ENCODE measurements at regions not wholly inside any gene's neighbourhood (a gene's known extent, or its start where the extent isn't known, plus 50 kb on each side); places are given as distances from the start of the nearest gene placed in this dataset.

DNA sequence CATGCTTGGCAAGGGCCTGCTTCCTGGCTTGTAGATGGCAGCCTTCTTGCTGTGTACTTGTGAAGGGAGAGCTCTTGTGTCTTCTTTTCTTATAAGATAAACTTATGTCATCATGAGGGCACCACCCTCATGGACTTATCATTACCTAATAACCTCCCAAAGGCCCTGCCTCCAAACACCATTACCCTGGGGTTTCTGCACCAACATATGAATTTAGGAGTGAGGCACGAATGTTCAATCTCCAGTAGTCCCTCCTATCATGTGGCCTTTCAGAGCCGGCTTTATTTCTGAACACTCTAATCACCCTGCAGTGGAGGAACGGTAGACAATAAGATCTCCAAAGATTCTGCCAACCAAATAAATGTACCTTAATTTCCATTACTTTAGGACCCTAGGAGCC is 144.3 kb downstream of the ABCC12 start:
- Mint-ChIP-seq H3K9me3 (peaks cover 2% of the 10 kb centered on the region), H3K27ac (no peak overlapping the region), H3K36me3 (no peaks in the 10 kb centered on the region), H3K27me3 (peaks cover 3 to 6% of the 10 kb centered on the region in 2 donors), H3K4me3 (no peak overlapping the region), H3K4me1 (ENCODE audit: low read depth in 2 of 2) (no peaks in the 10 kb centered on the region)
- ATAC-seq = no peak
- no peak for DNase-seq (ENCODE audit: low spot score)

DNA sequence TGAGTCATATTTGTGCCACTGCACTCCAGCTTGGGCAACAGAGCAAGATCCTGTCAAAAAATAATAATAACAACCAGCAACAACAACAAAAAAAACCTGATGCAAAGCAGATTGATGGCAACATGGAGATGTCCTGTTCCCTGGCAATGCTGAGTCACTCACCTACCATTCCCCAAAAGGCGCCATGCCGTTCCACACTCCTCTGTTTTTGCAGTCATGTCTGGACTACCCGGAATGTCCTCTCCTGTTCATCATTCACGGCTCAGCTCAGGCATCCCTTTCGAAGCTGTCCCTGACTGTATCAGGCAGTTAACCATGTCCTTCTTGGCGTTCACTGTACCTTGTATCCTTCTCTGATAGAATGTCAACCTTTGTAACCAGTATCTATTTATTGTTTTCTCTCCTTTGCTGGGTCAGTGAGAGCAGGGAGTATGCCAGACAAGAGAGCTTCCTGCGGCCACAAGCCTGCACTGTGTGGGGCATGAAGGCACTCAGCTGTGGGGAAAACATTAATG is 147.7 kb downstream of the ABCC12 start:
- ATAC-seq (no peak), DNase-seq (ENCODE audit: low spot score) (no peak)
- H3K36me3 Mint-ChIP-seq = no peaks in the 10 kb centered on the region
- no peak overlapping the region for H3K4me3 Mint-ChIP-seq
- no peak overlapping the region for H3K27ac Mint-ChIP-seq
- peaks cover 3 to 6% of the 10 kb centered on the region in 2 donors for H3K27me3 Mint-ChIP-seq
- no peaks in the 10 kb centered on the region for H3K4me1 Mint-ChIP-seq (ENCODE audit: low read depth in 2 of 2)
- H3K9me3 Mint-ChIP-seq = peaks cover 4% of the 10 kb centered on the region

DNA sequence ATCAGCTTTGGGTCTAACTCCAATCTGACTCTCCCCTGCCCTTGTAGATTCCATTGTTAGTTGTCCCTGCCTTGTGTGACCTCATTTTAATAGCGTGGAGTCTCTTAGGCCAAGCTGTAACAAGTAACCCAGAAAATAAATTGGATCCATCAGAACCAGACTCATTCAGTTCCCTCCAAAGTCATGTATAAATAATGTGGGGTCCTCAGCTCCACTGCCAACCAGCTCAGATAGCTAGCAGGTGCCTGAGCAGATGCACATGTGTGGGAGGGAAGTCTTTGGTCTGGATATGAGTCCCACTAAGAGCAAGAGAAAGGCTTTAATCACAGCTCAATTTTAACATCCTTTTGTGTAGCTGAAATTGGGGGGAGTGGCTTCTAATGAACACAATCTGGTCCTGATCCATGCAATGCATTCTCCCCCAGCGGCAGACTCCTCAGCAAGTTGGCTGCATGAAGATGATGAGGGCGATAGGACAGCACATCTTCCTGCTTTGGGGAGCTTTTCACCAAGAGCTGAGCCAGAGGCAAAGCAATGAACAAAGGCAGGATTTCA is 151.6 kb downstream of the ABCC12 start:
- no peaks in the 10 kb centered on the region for H3K4me1 Mint-ChIP-seq (ENCODE audit: low read depth in 2 of 2)
- H3K9me3 Mint-ChIP-seq = peaks cover 7% of the 10 kb centered on the region
- H3K27me3 Mint-ChIP-seq = no peaks in the 10 kb centered on the region
- no peak overlapping the region for H3K27ac Mint-ChIP-seq
- H3K36me3 Mint-ChIP-seq = no peaks in the 10 kb centered on the region
- DNase-seq (ENCODE audit: low spot score) (no peak), ATAC-seq (no peak)
- H3K4me3 Mint-ChIP-seq = no peak overlapping the region

DNA sequence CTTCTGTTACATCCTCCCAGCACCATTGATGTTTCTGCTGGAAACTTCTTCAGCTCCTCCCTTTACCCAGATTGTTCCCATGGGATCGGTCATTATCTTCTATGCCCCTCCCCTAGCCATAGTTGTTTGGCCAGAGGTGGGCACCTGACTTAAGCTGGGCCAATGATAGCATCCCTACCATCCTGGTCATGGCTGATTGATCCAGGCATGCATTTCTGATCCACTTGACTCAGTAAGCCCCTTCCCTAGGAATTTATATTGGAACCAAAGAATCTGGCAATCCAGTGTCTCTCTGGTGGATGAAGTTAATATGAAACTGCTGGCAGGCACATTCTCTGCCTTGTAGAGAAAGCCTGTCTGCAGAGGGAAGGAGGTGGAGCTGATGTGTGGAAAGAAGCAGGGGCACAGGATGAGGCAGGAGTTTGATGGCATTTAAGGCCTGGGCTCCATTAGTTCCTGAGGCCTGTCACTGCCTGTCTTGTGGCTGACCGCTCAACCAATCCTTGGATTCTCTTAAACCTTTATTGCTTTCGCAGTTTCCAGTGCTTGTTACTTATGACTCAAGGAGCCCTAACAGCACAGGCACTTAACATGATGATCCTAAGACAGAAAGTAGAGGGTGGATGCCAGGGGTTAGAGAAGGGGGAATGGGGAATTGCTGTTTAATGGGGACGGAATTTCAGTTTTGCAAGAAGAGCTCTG is 152.4 kb downstream of the ABCC12 start:
- no peak overlapping the region for H3K4me3 Mint-ChIP-seq
- H3K27ac Mint-ChIP-seq = no peak overlapping the region

DNA sequence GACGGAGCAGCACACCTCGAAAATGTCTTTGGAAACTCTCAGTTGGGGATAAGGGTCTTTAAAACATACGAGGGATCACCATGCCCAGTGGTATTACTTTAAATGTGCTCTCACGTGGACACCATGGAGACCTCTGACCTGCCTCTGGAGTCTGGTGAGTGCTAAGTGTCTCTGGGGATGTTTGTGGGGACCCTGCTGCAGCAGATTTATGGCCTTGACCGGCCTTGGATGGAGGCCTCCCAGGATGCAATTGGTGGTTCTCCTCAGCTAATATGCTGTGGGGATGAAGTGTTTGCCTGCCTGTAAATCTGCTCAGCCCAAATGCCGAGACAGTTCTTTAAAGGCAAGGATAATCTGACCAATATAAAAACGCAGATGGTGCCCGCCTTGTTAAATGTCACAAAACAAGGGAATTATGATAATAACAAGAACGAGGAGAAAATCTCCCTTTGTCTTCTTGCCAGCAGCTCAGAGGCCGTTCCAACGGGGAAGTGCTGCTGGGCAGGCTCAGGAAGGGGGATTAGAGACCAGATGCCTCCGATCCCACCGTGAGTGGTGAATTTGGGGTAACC is 154.4 kb downstream of the ABCC12 start:
- Mint-ChIP-seq H3K27ac (no peak overlapping the region), H3K36me3 (no peaks in the 10 kb centered on the region), H3K4me3 (no peak overlapping the region), H3K27me3 (no peaks in the 10 kb centered on the region), H3K4me1 (ENCODE audit: low read depth in 2 of 2) (no peaks in the 10 kb centered on the region), H3K9me3 (peaks cover 9% of the 10 kb centered on the region)
- ATAC-seq = no peak
- DNase-seq (ENCODE audit: low spot score) = no peak

More for the DNA sequence above, 152.4 kb downstream of the ABCC12 start:
- Mint-ChIP-seq H3K27me3 (no peaks in the 10 kb centered on the region), H3K9me3 (peaks cover 7% of the 10 kb centered on the region), H3K4me1 (ENCODE audit: low read depth in 2 of 2) (no peaks in the 10 kb centered on the region), H3K36me3 (no peaks in the 10 kb centered on the region)
- DNase-seq (ENCODE audit: low spot score) (no peak), ATAC-seq (no peak)

DNA sequence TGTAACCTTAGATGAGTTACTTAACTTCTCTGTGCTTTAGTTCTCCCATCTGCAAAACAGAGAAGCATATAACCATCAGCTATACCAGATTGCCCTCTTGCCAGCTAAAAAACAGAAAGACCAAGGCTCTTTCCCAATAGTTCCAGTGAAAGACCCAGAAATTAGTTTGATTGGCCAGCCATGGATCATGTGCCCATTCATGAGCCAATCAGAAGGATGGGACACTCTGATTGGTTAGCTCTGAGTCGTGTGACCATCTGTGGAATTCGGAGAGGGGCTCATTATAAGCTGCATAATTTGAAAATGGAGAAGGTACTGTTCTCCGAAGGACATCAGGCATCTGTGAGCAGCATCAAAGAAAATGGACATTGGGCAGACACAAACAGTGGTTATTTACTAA is 155.2 kb downstream of the ABCC12 start:
- no peaks in the 10 kb centered on the region for H3K4me1 Mint-ChIP-seq (ENCODE audit: low read depth in 2 of 2)
- no peaks in the 10 kb centered on the region for H3K36me3 Mint-ChIP-seq
- H3K4me3 Mint-ChIP-seq = no peak overlapping the region
- no peak overlapping the region for H3K27ac Mint-ChIP-seq
- H3K9me3 Mint-ChIP-seq = peaks cover 8% of the 10 kb centered on the region
- no peak for DNase-seq (ENCODE audit: low spot score)
- ATAC-seq = no peak
- no peaks in the 10 kb centered on the region for H3K27me3 Mint-ChIP-seq

DNA sequence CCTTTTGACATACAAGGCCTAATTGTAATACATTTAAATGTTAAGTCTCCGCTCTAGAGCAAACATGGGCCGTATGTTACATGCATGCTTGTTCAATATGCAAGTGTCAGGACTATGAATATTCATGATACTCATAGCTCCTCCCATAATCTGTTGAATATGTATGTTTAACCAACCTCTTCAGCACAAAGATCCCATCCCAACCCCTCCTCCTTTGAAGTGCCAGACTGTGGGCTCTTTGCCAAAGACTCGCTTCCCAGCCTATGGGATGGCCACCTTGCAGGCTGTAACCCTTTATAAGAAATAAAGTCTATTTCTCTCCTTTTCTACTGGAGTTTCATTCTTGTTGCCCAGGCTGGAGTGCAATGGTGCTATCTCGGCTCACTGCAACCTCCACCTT is 156.2 kb downstream of the ABCC12 start:
- Mint-ChIP-seq H3K36me3 (no peaks in the 10 kb centered on the region), H3K27ac (no peak overlapping the region), H3K4me3 (no peak overlapping the region), H3K4me1 (ENCODE audit: low read depth in 2 of 2) (no peaks in the 10 kb centered on the region), H3K27me3 (no peaks in the 10 kb centered on the region), H3K9me3 (peaks cover 8% of the 10 kb centered on the region)
- no peak for ATAC-seq
- DNase-seq (ENCODE audit: low spot score) = no peak

DNA sequence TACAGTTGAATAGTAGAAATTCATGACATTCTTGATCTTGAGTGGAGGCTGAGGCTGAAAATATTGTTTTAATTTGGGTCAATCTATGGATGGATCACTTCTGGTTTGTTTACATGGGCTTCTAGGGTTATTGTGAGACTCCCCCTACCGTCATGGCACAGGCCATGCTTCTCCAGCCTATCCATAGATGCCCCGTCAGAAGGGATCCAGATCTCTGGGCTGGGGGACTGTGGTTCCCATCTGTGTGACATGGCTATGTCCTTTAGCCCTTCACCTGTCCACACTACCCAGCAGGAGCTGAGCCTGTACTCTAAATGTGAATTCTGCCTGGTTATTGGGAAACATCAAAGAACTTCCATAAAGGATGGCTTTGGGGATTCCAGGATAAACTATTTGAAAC is 160.4 kb downstream of the ABCC12 start:
- H3K27ac Mint-ChIP-seq = no peak overlapping the region
- H3K9me3 Mint-ChIP-seq = peaks cover 8% of the 10 kb centered on the region
- ATAC-seq = no peak
- H3K4me3 Mint-ChIP-seq = no peak overlapping the region
- no peaks in the 10 kb centered on the region for H3K36me3 Mint-ChIP-seq
- H3K27me3 Mint-ChIP-seq = no peaks in the 10 kb centered on the region
- H3K4me1 Mint-ChIP-seq (ENCODE audit: low read depth in 2 of 2) = no peaks in the 10 kb centered on the region
- DNase-seq (ENCODE audit: low spot score) = no peak

DNA sequence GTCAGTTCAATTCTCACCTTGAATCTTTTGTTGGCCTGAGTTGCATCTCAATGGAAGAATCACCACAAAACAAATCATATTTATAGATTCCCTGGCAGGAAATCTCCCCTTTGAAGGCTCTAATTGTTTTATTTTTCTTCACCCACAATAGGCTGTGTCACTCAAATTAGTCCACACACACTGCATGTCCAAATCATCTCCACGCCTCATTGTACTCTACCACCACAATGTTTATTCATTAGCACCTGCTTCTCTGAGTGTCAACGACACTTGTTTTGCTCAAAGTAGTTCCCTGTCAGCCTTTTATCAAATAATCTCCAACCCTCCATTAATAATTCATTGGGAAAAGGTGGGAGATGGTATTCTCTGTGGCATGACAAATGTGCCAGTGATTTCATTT is 164.3 kb downstream of the ABCC12 start:
- Mint-ChIP-seq H3K9me3 (no peaks in the 10 kb centered on the region), H3K4me1 (ENCODE audit: low read depth in 2 of 2) (no peaks in the 10 kb centered on the region), H3K36me3 (no peaks in the 10 kb centered on the region), H3K27ac (no peak overlapping the region), H3K27me3 (peaks cover 0 to 7% of the 10 kb centered on the region in 2 donors), H3K4me3 (no peak overlapping the region)
- no peak for DNase-seq (ENCODE audit: low spot score)
- no peak for ATAC-seq

DNA sequence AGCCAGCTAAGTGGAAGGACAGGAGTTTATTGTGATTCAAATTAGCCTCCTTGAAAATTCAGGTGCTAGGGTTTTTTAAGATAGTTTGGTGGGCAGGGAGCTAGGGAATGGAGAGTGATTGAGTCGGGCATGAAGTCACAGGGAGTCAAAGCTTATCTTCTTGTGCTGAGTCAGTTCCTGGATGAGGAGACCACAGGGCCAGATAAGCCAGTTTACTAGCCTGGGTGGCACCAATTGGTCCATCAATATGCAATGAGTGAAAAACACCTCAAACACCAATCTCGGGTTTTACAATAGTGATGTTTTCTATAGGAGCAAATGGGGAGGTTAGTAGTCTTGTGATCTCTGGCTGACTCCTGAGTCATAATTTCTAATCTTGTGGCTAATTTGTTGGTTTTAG is 165.1 kb downstream of the ABCC12 start:
- ATAC-seq (no peak), DNase-seq (ENCODE audit: low spot score) (no peak)
- Mint-ChIP-seq H3K9me3 (no peaks in the 10 kb centered on the region), H3K4me1 (ENCODE audit: low read depth in 2 of 2) (no peaks in the 10 kb centered on the region), H3K4me3 (no peak overlapping the region), H3K27ac (no peak overlapping the region), H3K27me3 (peaks cover 4 to 12% of the 10 kb centered on the region in 2 donors), H3K36me3 (no peaks in the 10 kb centered on the region)

DNA sequence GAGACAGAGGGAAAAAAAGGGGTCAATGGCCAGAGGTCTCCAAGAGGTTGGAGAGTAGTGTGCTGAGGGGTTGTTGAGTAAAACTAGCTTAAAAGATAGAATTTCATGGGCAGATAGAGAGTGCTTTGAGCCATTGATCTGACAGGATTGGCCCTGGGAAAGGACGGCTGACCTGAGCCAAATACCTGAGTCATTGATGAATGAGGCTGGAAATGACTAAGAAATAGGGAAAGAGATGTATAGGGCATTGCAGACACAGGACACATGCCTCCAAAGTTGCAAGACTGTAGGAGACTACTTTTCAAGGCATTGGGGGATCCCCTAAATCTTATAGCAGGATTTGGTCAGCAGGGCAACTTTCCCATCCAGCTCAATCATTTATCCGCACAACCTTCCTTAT is 168.7 kb downstream of the ABCC12 start:
- Mint-ChIP-seq H3K27ac (no peak overlapping the region), H3K4me1 (ENCODE audit: low read depth in 2 of 2) (no peaks in the 10 kb centered on the region), H3K36me3 (no peaks in the 10 kb centered on the region), H3K9me3 (peaks cover 8% of the 10 kb centered on the region), H3K4me3 (no peak overlapping the region), H3K27me3 (peaks cover 11 to 27% of the 10 kb centered on the region in 2 donors)
- DNase-seq (ENCODE audit: low spot score) (no peak), ATAC-seq (no peak)

DNA sequence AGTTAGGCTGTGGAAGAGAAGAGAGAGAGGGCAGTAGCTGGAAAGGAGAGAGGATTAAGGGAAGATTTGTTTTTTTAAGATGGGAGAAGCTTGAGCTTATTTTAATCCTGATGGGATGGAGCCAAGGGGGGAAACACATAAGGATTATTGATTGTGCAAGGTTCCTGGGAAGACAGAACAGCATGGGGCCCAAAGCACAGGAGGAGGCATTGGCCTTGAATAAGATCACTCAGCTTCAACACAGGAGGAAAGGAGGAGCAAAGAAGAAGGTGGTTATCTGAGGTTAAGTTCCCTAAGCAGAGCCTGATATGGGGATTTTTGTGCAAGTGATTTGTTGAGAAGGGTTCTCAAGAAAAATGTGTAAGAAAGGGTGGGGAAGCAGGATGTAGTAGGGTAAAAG is 169.8 kb downstream of the ABCC12 start:
- H3K36me3 Mint-ChIP-seq = no peaks in the 10 kb centered on the region

DNA sequence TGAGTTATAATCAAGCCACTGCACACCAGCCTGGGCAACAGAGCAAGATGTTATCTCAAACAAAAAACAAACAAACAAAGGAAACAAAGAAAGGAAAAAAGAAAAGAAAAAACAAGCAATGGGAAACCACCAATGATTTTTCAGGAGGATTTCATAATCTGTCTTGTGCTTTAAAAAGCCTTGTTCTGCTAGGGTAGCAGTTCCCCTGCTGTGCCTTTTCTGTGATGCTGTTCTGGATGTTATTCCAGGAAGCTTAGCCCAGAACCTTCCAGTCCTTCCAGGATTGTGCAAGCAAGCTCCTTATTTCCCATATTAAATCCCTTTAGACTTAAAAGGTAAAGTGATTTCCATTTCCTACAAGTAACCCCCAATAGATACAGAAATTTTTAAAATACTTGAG is 171.1 kb downstream of the ABCC12 start:
- Mint-ChIP-seq H3K9me3 (peaks cover 8% of the 10 kb centered on the region), H3K27me3 (peaks cover 11 to 27% of the 10 kb centered on the region in 2 donors), H3K4me3 (no peak overlapping the region), H3K36me3 (no peaks in the 10 kb centered on the region), H3K27ac (no peak overlapping the region), H3K4me1 (ENCODE audit: low read depth in 2 of 2) (no peaks in the 10 kb centered on the region)
- ATAC-seq (no peak), DNase-seq (ENCODE audit: low spot score) (no peak)

More for the DNA sequence above, 169.8 kb downstream of the ABCC12 start:
- Mint-ChIP-seq H3K27ac (no peak overlapping the region), H3K27me3 (peaks cover 11 to 27% of the 10 kb centered on the region in 2 donors), H3K4me1 (ENCODE audit: low read depth in 2 of 2) (no peaks in the 10 kb centered on the region), H3K9me3 (peaks cover 8% of the 10 kb centered on the region), H3K4me3 (no peak overlapping the region)
- no peak for ATAC-seq
- DNase-seq (ENCODE audit: low spot score) = no peak

DNA sequence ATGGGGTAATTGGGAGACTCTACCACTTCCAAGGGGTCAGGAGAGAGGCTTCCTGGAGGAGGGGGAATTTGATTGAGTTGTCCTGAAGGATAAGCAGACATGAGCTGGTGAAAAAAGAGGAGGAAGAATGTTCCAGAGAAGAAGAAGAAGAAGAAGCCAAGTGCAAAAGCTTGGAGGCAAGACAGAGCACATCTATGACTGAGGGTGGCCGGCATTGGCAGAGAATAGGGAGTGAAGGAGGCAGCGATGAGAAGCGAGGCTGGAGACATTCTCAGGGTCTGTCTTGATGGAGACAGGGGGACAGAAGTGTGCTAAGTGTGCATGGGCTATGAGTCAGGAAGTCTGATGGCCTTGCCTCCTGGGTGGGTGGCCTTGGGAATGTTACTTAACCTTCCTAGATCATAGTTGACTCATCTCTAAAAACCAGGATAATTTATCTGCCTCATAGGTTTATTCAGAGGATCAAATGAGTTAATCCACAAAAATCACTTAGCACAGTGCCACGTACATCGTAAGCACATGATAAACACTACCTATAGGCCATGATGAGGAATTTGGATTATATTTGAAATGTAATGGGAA is 171.7 kb downstream of the ABCC12 start:
- H3K4me1 Mint-ChIP-seq (ENCODE audit: low read depth in 2 of 2) = no peaks in the 10 kb centered on the region
- no peak overlapping the region for H3K4me3 Mint-ChIP-seq
- no peaks in the 10 kb centered on the region for H3K36me3 Mint-ChIP-seq
- no peak overlapping the region for H3K27ac Mint-ChIP-seq
- peaks cover 8% of the 10 kb centered on the region for H3K9me3 Mint-ChIP-seq
- ATAC-seq (no peak), DNase-seq (ENCODE audit: low spot score) (no peak)
- H3K27me3 Mint-ChIP-seq = peaks cover 11 to 27% of the 10 kb centered on the region in 2 donors
